ENCODE measurements at regions not wholly inside any gene's neighbourhood (a gene's known extent, or its start where the extent isn't known, plus 50 kb on each side); places are given as distances from the start of the nearest gene placed in this dataset.

GRCh38 chr20:57907131-57908000 is 197.6 kb upstream of the PMEPA1 start:
- H2AFZ ChIP-seq (ENCODE audit: low read depth, low read length): no peak overlapping the region
- H3K4me1 ChIP-seq (ENCODE audit: low read length): no peaks in the 10 kb centered on the region
- H3K36me3 ChIP-seq (replicated peaks; ENCODE audit: low read depth, low read length): no peaks in the 10 kb centered on the region
- H3K9ac ChIP-seq (ENCODE audit: low read length): no peak overlapping the region
- TF ChIP-seq EZH2phosphoT487 (IDR thresholded peaks at IDR 0.05; ENCODE audit: low read depth): no peak
- TF ChIP-seq, protein P1, sequence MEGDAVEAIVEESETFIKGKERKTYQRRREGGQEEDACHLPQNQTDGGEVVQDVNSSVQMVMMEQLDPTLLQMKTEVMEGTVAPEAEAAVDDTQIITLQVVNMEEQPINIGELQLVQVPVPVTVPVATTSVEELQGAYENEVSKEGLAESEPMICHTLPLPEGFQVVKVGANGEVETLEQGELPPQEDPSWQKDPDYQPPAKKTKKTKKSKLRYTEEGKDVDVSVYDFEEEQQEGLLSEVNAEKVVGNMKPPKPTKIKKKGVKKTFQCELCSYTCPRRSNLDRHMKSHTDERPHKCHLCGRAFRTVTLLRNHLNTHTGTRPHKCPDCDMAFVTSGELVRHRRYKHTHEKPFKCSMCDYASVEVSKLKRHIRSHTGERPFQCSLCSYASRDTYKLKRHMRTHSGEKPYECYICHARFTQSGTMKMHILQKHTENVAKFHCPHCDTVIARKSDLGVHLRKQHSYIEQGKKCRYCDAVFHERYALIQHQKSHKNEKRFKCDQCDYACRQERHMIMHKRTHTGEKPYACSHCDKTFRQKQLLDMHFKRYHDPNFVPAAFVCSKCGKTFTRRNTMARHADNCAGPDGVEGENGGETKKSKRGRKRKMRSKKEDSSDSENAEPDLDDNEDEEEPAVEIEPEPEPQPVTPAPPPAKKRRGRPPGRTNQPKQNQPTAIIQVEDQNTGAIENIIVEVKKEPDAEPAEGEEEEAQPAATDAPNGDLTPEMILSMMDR (IDR thresholded peaks at IDR 0.05; ENCODE audit: low read depth, low read length): no peak
- H3K79me2 ChIP-seq (ENCODE audit: low read length): no peaks in the 10 kb centered on the region
- H3K9me3 ChIP-seq (ENCODE audit: insufficient read depth, low read length): no peaks in the 10 kb centered on the region
- H3K4me3 ChIP-seq (ENCODE audit: low read length): no peak overlapping the region
- no peaks in the 10 kb centered on the region for H4K20me1 ChIP-seq (ENCODE audit: insufficient read depth, low read length)
- peaks cover 85% of the 10 kb centered on the region for H3K27me3 ChIP-seq (ENCODE audit: low read depth, low read length)
- no peak overlapping the region for H3K27ac ChIP-seq (ENCODE audit: low read length)
- no peak overlapping the region for H3K4me2 ChIP-seq (ENCODE audit: low read length)

GRCh38 chr20:57905448-57905847 is 195.6 kb upstream of the PMEPA1 start:
- Histone ChIP-seq H3K79me2 (ENCODE audit: low read length) (no peaks in the 10 kb centered on the region), H3K4me3 (ENCODE audit: low read length) (no peak overlapping the region), H3K9me3 (ENCODE audit: insufficient read depth, low read length) (no peaks in the 10 kb centered on the region), H3K27ac (ENCODE audit: low read length) (no peak overlapping the region), H3K4me2 (ENCODE audit: low read length) (no peak overlapping the region), H4K20me1 (ENCODE audit: insufficient read depth, low read length) (no peaks in the 10 kb centered on the region), H3K36me3 (replicated peaks; ENCODE audit: low read depth, low read length) (no peaks in the 10 kb centered on the region), H3K27me3 (ENCODE audit: low read depth, low read length) (peaks cover 87% of the 10 kb centered on the region), H2AFZ (ENCODE audit: low read depth, low read length) (no peak overlapping the region), H3K9ac (ENCODE audit: low read length) (no peak overlapping the region), H3K4me1 (ENCODE audit: low read length) (no peaks in the 10 kb centered on the region)
- TF ChIP-seq EZH2phosphoT487 (IDR thresholded peaks at IDR 0.05; ENCODE audit: low read depth): no peak
- TF ChIP-seq, protein P1 (IDR thresholded peaks at IDR 0.05; ENCODE audit: low read depth, low read length): no peak

DNA sequence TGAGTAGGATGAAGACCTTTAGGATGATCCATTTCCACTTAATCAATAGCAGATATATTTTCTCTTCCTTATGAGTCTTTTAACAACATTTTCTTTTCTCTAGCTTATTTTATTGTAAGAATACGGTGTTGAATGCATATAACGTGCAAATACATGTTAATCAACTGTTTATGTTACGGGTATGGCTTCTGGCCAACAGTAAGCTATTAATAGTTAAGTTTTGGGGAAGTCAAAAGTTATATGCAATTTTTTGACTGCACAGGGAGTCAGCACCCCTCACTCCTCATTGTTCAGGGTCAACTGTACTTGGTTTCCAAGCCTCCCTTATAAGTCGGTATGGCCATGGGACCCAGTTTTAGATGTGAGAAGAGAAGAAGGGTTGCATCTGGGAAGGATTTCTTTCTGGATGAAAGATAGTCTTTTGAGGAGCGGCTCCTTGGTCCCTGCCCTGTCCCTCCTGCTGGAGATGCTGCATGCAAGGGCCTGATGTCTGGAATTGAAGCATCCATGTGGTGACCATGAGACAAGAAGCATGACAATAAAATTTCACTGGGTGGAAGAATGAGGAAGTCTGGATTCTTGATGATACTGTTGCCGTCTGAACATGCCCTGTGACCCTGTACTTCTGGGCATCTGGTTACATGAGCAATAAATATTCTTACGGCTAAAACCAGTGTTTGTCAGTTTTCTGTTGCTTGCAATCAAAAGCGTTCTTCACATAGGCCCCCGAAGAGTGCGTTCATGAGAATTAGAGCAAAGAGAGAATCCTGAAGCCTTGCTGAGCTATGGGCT is 194.7 kb upstream of the PMEPA1 start:
- H3K27me3 ChIP-seq (ENCODE audit: low read depth, low read length): peaks cover 87% of the 10 kb centered on the region
- no peak overlapping the region for H2AFZ ChIP-seq (ENCODE audit: low read depth, low read length)
- H4K20me1 ChIP-seq (ENCODE audit: insufficient read depth, low read length): no peaks in the 10 kb centered on the region
- H3K4me1 ChIP-seq (ENCODE audit: low read length): no peaks in the 10 kb centered on the region
- H3K4me2 ChIP-seq (ENCODE audit: low read length): no peak overlapping the region
- H3K79me2 ChIP-seq (ENCODE audit: low read length): no peaks in the 10 kb centered on the region
- no peak overlapping the region for H3K4me3 ChIP-seq (ENCODE audit: low read length)
- TF ChIP-seq, protein P1 (IDR thresholded peaks at IDR 0.05; ENCODE audit: low read depth, low read length): no peak
- no peak for TF ChIP-seq EZH2phosphoT487 (IDR thresholded peaks at IDR 0.05; ENCODE audit: low read depth)
- no peak overlapping the region for H3K27ac ChIP-seq (ENCODE audit: low read length)
- H3K9ac ChIP-seq (ENCODE audit: low read length): no peak overlapping the region
- H3K36me3 ChIP-seq (replicated peaks; ENCODE audit: low read depth, low read length): no peaks in the 10 kb centered on the region
- H3K9me3 ChIP-seq (ENCODE audit: insufficient read depth, low read length): no peaks in the 10 kb centered on the region

DNA sequence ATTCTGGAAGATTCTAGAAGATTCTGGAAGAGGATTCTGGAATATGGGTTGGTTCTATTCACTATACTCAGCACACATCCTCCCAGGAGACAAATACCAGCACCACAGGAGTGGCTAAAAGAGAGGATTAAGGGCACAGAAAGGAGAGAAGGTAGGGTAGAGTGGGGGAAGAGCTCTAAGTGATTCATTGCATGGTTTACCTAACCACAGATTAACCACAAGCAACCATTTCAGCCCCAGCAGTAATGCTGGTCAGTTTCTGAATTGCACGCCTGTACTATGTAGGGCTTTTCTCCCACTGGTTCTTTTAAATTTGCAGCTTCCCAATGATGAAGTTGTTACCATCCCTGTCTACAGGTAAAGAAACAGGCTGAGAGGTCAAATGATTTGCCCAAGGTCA is 192.7 kb upstream of the PMEPA1 start:
- Histone ChIP-seq H3K4me3 (ENCODE audit: low read length) (no peak overlapping the region), H2AFZ (ENCODE audit: low read depth, low read length) (no peak overlapping the region), H3K9me3 (ENCODE audit: insufficient read depth, low read length) (no peaks in the 10 kb centered on the region), H3K79me2 (ENCODE audit: low read length) (no peaks in the 10 kb centered on the region), H3K27me3 (ENCODE audit: low read depth, low read length) (peaks cover 91% of the 10 kb centered on the region), H4K20me1 (ENCODE audit: insufficient read depth, low read length) (no peaks in the 10 kb centered on the region), H3K9ac (ENCODE audit: low read length) (no peak overlapping the region), H3K4me1 (ENCODE audit: low read length) (no peaks in the 10 kb centered on the region), H3K27ac (ENCODE audit: low read length) (no peak overlapping the region), H3K4me2 (ENCODE audit: low read length) (no peak overlapping the region), H3K36me3 (replicated peaks; ENCODE audit: low read depth, low read length) (no peaks in the 10 kb centered on the region)
- TF ChIP-seq, protein P1 (IDR thresholded peaks at IDR 0.05; ENCODE audit: low read depth, low read length): no peak
- no peak for TF ChIP-seq EZH2phosphoT487 (IDR thresholded peaks at IDR 0.05; ENCODE audit: low read depth)
